ENCODE measurements at regions not wholly inside any gene's neighbourhood (a gene's known extent, or its start where the extent isn't known, plus 50 kb on each side); places are given as distances from the start of the nearest gene placed in this dataset.

- TF ChIP-seq POLR2AphosphoS5 (IDR thresholded peaks at IDR 0.05; ENCODE audit: insufficient read depth, low read depth, low read length) (no peak), CTCF (IDR thresholded peaks at IDR 0.05; ENCODE audit: extremely low read depth in 1 of 2, insufficient read depth in 1 of 2, low read depth in 1 of 2, low read length in 2 of 2) (no peak), GATA2 (IDR thresholded peaks at IDR 0.05; ENCODE audit: insufficient read depth, insufficient read length, low read depth, low read length) (no peak), EZH2 (IDR thresholded peaks at IDR 0.05; ENCODE audit: borderline replicate concordance, low read depth, low read length, severe bottlenecking) (no peak), POLR2A (IDR thresholded peaks at IDR 0.05; ENCODE audit: low read depth, low read length) (no peak), MYC (IDR thresholded peaks at IDR 0.05; ENCODE audit: low read depth, low read length) (no peak), FOS (IDR thresholded peaks at IDR 0.05; ENCODE audit: borderline replicate concordance, insufficient read depth, low read length) (no peak), MAX (IDR thresholded peaks at IDR 0.05; ENCODE audit: insufficient read depth, insufficient read length) (no peak)
Observed at GRCh38 chr16:86095906-86096485, 197.0 kb downstream of the IRF8 start.

Data from endothelial cell of umbilical vein (primary cell).